Stomach (tissue), 4 donors: ENCODE measurements at regions not wholly inside any gene's neighbourhood (a gene's known extent, or its start where the extent isn't known, plus 50 kb on each side); places are given as distances from the start of the nearest gene placed in this dataset.

Experiments used
- CTCF ChIP-seq, 7 experiments: fragments of 450-650 bp in 4 of 7; fragments of 200-600 bp in 3 of 7; sonication (generic) in 3 of 7; IDR thresholded peaks; one replicate each; pipeline ENCODE4 v1.5.1; 2016 to 2019; ENCODE audit warnings: antibody characterized with exemption in 7 of 7, control low read depth in 2 of 7, mild to moderate bottlenecking in 1 of 7
- EP300 ChIP-seq: sonication (generic); formaldehyde crosslinking; IDR thresholded peaks from one replicate; pipeline ENCODE4 v1.6.1; 2017; ENCODE audit warnings: antibody characterized with exemption
- POLR2AphosphoS5 ChIP-seq, 3 donors: sonication (generic); formaldehyde crosslinking; IDR thresholded peaks; one replicate each; pipeline ENCODE4 v1.6.1; 2016; ENCODE audit warnings: antibody characterized with exemption in 3 of 3

GRCh38 chr5:86909418-86910295, 291.9 kb downstream of the COX7C start:
- no peak for TF ChIP-seq EP300
- TF ChIP-seq CTCF (IDR thresholded peaks at IDR 0.05) = no peak
- TF ChIP-seq POLR2AphosphoS5 (IDR thresholded peaks at IDR 0.05) = no peak
